Hippocampal formation (tissue), 2 donors: ENCODE measurements at regions not wholly inside any gene's neighbourhood (a gene's known extent, or its start where the extent isn't known, plus 50 kb on each side); places are given as distances from the start of the nearest gene placed in this dataset.
"Not testable (repeated sequence)": the region's sequence is repeated elsewhere in the genome, so short reads cannot be mapped to it uniquely, and the experiment has no call there.

ENCODE experiments used
- DNase-seq, 2 donors: peaks; one replicate each; lab custom pipeline; 2025; lab: John Stamatoyannopoulos, UW

GRCh38 chr14:65834812-65835211 is 422.3 kb downstream of the FUT8 start:
- no peak for DNase-seq

- DNase-seq: no peak
These were observed 423.0 kb downstream of the FUT8 start for GRCh38 chr14:65835501-65835900.

GRCh38 chr14:65838565-65838964 is 426.0 kb downstream of the FUT8 start:
- no peak for DNase-seq

- no peak for DNase-seq
These were observed 427.7 kb downstream of the FUT8 start for GRCh38 chr14:65840118-65840751.

- DNase-seq: no peak
These were observed 428.3 kb downstream of the FUT8 start for GRCh38 chr14:65840786-65841185.

GRCh38 chr14:65846196-65846868 is 433.8 kb downstream of the FUT8 start:
- DNase-seq: peak in 1 of 2 donors; percentile 22

- no peak for DNase-seq
These were observed 434.7 kb downstream of the FUT8 start for GRCh38 chr14:65847075-65847847.

- DNase-seq: not testable (repeated sequence)
These were observed 435.4 kb downstream of the FUT8 start for GRCh38 chr14:65847931-65848330.

GRCh38 chr14:65849091-65849490 is 436.6 kb downstream of the FUT8 start:
- DNase-seq: no peak

- no peak for DNase-seq
These were observed 437.0 kb downstream of the FUT8 start for GRCh38 chr14:65849558-65849957.

GRCh38 chr14:65850429-65851135 is 438.1 kb downstream of the FUT8 start:
- DNase-seq: no peak

- DNase-seq: no peak
These were observed 440.2 kb downstream of the FUT8 start for GRCh38 chr14:65852689-65853088.

GRCh38 chr14:65853407-65853955 is 441.0 kb downstream of the FUT8 start:
- DNase-seq: no peak

GRCh38 chr14:65854215-65854614 is 441.7 kb downstream of the FUT8 start:
- DNase-seq: no peak

- no peak for DNase-seq
These were observed 448.6 kb downstream of the FUT8 start for GRCh38 chr14:65860956-65861611.

GRCh38 chr14:65864549-65864948 is 452.0 kb downstream of the FUT8 start:
- DNase-seq: no peak

GRCh38 chr14:65864984-65865383 is 452.5 kb downstream of the FUT8 start:
- no peak for DNase-seq

- no peak for DNase-seq
These were observed 453.9 kb downstream of the FUT8 start for GRCh38 chr14:65866448-65866847.

GRCh38 chr14:65866886-65867285 is 454.4 kb downstream of the FUT8 start:
- no peak for DNase-seq

GRCh38 chr14:65867333-65867732 is 454.8 kb downstream of the FUT8 start:
- DNase-seq: no peak

- no peak for DNase-seq
These were observed 460.0 kb downstream of the FUT8 start for GRCh38 chr14:65872536-65872935.

- DNase-seq: no peak
These were observed 464.6 kb downstream of the FUT8 start for GRCh38 chr14:65877166-65877565.
